COLO668 (cell line): ENCODE measurements at regions not wholly inside any gene's neighbourhood (a gene's known extent, or its start where the extent isn't known, plus 50 kb on each side); places are given as distances from the start of the nearest gene placed in this dataset.
"Not testable (repeated sequence)": the region's sequence is repeated elsewhere in the genome, so short reads cannot be mapped to it uniquely, and the experiment has no call there.

Source experiments
- DNase-seq: peaks from one replicate; lab custom pipeline; 2025; ENCODE audit not compliant: unreplicated experiment; lab: John Stamatoyannopoulos, UW

DNA sequence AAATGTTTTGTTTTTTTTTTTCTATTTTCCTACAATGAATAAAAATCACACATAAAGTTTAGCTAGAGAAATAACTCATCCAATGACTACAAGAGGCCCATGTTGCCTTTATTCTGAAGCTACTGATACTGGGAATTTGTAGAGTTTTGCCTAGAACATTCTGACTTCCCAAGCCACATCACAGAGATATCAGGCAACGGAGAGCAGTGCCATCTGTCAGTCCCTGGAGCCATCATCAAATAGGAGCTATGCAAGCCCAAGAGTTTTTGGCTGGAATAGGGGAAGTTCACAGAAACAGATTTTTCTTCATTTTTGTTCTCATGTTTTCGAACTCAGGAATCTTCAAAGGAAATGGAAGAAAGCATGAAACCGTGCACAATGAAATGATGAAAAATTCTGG, 896.6 kb downstream of the TLE1 start:
- no peak for DNase-seq

DNA sequence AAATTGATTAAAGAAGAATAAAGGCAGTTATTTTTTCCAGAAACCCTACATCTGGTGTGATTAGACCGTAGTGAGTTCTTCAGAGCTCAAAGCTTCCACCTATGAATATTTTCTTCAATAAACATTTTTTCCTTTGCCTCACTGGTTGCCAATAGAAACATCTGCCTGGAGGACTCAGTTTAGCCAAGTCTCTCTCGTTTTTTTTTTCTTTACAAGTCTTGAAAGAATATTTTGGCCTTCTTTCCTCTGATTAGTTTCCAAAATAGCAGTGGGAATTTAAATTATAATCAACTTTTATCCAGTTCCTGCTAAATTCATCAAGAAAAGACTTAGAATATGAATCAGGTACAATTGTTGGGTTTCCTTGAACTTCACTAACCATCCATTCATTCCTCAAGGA, 897.5 kb downstream of the TLE1 start:
- no peak for DNase-seq

DNA sequence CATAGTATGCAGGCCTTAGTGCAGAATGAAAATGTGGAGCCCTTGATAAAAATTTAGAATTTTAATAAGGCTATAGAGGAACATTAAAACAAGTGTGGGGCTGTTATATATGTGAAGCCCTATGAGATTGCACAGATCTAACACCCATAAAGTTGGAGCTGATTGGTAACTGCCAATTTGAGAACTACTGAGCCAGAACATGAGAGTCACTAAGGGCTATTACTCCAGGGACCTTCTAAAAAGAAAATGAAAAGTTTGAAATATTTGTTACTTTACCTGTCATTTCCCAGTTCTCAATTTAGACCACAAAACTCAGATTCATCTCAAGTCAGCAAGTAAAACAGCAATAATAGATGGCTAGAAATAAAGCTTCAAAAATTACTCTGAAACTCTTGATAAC, 898.6 kb downstream of the TLE1 start:
- no peak for DNase-seq

DNA sequence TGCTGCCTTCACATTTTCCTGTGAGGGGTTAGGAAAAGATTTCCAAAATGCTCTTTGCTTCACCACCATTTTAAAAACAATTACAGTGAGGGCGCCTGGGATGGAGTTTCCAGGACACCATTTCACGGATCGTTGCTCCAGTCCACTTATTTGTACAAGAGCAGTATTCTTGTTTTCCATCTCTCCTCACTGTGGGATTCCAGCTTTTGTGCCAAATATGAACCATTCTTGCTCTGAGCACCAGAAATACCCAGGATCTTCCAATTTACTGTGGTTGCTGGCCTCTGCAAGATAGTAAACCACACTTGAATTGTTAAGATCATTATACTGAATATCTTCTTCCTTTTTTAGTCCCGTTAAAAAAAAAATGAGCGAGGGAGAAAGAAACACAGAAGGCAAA, 899.5 kb downstream of the TLE1 start:
- no peak for DNase-seq

DNA sequence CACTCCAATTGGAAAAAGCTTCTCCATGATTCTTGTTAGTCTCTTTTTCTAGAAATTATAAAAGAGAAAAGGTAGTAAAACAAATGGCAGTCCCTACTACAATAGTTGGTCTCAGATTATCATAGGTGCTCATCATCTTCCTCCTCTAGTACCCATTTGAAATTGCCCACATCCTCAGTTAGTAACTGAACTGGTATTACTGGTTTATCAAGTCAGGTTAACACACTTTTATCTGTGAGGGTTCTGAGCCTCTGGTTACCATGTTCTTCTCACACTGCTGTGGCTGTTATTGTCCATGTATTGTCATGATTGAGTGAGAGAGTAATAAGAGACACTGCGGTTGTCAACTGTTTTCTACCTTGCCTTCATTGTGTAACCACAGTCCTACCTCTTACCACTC, 901.7 kb downstream of the TLE1 start:
- no peak for DNase-seq

DNA sequence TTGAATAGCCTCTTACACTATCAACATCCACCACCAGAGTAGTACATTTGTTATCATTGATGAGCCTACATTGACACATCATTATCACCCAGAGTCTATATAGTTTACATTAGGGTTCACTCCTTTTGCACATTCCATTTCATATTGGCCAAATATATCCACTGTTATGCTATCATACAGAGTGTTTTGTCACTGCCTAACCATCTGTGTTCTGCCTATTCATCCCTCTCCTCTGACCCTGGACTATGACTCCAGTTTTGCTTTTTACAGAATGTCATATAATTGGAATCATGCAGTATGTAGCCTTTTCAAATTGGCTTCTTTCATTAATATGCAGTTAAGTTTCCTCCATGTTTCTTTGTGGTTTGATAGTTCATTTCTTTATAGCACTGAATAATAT, 904.7 kb downstream of the TLE1 start:
- no peak for DNase-seq

DNA sequence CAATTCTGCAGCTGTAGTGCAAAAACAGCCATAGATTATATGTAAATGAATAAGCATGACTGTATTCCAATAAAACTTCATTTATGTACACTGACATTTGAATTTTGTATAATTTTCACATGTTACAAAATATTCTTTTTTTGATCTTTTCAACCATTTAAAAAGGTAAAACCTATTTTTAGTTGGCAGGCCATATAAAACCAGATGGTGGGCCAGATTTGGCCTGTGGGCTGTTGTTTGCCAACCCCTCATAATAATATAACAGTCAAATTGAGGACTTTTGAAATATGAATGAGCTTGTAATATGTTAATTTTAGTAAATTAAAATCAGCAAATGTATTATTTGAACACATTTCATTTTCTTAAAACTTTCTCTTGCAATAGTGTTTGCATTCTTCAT, 913.4 kb downstream of the TLE1 start:
- DNase-seq: no peak

DNA sequence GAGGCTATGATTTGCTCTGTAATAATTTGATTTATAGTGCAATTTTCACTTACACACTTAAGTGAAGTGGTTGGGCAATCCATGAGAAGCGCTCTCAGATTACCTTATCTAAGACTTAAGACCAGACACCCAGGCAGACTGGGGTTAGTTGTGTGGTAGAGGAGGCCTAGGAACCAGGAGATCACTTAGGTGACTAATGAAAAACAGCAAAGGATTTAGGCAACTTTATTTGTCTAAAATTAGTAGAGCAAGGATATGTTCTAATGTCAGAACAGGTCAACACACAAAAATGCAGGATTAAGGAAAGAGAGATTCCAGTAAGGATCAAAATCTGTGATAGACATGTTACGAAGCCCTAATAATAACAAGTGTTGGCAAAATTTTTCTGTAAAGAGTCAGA, 913.8 kb downstream of the TLE1 start:
- DNase-seq: no peak

DNA sequence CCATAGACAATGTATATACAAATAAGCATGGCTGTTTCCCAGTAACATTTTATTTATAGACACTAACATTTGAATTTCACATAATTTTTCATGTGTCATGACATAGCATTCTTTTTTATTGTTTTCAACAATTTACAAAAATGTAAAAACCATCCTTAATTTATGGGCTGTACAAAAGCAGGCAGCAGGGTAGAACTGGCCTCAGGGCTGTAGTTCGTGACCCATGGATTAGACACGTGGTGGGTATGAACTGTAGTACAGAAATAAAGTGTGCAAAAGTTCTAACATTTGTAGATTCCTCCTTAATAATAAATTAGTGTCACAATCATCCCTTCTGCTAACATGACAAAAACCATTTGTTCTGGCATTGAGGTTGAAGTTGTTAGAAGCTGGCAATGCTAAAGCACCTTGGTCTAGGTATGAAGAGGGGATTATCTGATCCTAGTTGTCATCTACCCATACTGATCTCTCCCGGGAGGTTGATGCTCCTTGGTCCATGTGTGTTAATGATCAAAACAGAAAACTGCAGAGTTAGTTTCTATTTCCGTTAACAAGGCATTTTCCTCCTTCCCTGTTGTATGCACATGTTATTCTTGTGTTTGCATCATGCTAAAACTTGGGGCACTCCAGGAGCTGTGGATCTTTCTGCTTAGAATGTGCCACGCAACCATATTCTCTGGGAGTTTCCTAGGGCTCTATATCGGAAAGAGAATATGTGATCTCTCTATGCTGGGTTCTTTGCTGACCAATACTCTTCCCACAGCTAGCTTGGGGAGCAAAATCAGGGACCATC, 917.6 kb downstream of the TLE1 start:
- no peak for DNase-seq

DNA sequence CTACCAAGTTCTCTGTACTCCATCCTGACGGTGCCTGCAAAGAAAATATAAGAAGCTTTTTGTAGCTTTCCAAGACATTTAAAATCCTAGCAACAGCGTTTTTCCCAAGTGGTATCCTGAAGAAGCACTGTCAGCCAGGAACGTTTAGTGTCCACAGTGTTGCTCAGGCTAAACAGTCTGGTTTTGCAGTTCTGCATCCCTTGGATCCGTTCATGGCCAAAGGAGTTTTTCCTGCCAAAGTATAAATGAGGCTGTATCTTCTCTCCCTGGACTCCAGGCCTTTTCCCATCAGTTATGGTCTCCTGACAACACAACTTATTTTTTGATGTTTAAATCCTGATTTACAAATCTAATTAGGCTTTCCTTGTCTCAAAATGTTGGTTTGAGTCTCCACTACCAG, 925.8 kb downstream of the TLE1 start:
- no peak for DNase-seq

DNA sequence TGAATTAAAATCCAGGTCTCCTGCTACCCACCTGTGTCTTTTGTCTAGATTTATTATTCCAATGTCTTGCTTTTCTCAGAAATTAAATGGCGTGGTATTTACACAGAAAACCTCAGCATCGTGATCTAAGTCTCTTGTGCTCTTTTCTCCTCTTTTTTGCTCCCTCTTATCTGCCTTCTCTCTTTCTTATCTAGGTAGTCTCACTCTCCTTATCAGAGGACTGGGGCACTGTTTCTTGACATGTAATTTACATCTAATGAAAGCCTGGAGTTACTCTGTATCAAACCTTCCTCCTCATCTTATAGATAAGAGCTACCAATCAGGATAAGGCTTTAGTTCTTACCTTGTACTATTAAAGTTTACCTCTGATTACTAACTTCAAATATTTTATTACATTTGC, 933.8 kb downstream of the TLE1 start:
- no peak for DNase-seq

DNA sequence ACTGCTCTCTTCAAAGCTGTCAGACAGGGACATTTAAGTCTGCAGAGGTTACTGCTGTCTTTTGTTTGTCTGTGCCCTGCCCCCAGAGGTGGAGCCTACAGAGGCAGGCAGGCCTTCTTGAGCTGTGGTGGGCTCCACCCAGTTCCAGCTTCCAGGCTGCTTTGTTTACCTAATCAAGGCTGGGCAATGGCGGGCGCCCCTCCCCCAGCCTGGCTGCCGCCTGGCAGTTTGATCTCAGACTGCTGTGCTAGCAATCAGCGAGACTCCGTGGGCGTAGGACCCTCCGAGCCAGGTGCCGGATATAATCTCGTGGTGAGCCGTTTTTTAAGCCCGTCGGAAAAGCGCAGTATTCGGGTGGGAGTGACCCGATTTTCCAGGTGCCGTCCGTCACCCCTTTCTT, 942.3 kb downstream of the TLE1 start:
- DNase-seq: not testable (repeated sequence)

DNA sequence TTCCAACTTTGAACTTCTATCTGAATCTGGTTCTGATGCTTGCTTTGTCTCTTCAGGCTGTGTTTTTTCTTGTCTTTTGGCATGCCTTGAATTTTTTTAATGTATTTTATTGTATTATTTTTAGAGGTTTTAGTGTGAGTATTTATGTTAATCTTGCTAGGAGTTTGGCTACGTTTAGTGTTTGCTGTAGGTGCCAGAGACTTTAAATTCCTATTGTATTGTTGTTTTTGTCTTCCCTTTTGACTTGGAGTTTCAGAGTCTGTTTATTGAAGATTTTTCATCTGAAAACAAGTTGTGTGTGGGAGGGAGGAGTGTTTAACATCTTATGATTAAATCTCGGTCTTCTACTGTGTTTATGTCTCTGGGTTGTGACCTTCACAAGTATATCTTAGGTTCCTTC, 956.8 kb downstream of the TLE1 start:
- DNase-seq: no peak

DNA sequence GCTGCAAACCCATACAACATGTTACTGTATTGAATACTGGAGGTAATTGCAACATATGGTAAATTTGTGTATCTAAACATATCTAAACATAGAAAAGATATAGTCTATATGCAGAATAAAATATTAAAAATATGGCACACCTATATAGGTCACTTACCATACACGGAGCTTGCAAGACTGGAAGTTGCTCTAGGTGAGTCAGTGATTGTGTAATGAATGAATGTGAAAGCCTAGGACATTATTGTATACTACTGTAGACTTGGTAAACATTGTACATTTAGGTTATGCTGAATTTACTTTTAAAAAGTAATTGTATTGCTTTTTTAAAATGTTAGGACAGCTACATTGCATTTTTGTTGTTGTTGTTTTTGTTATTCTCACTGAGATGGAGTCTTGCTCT, 968.8 kb downstream of the TLE1 start:
- no peak for DNase-seq

DNA sequence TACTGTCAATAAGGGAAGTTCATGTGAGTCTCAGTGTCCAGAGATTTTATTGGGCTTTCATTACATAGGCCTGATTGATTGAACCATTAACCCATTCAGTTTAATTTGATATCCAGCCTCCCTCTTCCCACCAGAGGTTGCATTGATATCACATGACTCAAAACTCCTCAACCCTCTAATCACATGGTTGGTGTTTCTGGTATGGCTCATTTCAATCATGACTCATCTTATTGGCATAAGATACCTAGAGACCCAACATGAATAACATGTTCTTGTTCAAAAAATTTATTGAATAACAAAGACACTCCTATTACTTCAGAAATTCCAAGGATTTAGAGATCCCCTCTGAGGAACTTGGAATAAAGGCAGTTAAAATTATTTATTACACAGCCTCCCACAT, 982.2 kb downstream of the TLE1 start:
- no peak for DNase-seq

DNA sequence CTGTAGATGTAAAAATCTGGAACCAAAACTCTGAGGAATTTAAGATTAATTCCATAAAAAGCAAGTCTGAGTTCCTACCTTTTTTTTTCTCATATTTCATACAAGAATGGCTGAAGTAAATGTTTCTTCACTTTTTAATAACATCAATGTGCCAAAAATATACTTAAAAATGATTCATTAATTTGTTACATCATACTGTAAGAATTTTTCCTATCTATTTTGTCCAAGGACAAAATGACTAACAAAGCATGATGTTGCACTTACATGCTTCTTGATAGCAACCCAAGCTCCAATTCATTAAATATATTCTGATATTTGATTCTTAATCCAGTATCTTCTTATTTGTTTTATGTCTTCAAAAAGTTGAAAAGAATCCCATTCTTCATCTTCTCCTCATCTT, 988.3 kb downstream of the TLE1 start:
- no peak for DNase-seq

DNA sequence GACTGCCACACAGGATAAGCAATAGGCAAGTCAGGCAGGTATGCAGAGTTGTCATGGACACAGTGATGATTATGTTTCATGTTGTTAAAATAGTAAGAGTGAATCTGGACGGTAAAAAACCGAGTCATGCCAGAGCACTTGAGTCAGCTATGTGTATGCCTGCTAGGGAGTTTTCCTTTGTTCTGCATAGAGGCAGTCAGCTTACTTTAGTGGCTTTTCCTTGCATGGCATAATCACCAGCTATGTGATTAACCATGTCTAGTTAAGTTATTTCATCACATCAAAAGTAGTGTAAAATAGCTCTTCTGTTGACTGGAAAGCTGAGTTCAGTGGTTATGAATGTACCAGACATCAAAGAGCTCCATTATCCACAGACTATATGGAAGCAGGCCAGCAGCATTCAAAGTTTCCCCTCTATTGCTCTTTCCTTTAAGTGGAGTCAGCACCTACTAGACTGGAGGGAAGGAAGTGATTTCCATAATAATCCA, 989.8 kb downstream of the TLE1 start:
- DNase-seq: no peak

DNA sequence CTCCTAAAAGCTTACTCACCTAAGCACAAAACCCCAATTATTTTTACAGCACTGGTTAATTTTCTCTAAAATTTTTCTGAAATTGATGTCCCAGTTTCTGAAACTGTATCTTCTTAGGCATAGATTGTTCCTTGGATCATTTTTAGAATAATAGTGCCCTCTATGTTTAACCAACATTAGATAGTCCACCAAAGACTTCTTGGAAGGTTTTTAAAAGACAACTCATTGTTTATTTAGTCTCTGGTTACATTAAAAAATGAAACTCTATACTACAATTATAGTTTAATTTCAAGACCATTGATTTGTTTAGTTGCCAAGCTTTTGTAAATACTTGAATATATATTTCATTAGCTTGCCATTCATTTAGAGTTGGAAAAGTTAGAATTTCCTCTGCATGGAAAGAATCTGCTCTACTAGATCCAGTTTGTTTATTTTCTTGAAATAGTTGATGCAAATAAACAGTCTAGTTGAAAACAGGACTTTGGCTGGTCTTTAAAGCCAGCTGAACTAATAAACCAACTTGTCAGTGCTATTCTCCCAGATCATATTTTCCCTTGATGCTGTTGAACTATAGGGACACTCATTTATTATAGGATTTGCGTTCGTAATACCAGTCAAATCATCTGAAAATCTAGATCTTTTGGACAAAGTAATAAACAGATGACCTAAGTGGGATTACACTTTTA, 990.5 kb downstream of the TLE1 start:
- no peak for DNase-seq

DNA sequence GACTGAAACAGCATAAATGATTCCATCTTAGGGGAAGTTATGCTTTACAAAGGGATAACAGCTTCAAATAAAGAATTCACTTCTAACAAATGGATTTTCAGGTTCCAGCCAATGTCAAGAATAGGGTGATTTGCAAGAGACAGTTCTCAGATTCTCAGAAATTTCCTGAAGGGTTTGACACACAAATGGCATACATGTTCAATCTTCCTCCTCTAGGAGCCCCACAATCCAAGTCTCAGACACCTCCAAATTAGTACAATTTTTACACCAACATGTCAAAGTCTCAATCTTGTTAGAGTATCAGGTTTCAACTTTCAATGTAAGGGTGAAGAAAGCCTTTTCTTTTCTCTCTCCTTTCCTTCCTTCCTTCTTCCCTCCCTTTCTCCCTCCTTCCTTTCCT, 996.6 kb downstream of the TLE1 start:
- DNase-seq: no peak

DNA sequence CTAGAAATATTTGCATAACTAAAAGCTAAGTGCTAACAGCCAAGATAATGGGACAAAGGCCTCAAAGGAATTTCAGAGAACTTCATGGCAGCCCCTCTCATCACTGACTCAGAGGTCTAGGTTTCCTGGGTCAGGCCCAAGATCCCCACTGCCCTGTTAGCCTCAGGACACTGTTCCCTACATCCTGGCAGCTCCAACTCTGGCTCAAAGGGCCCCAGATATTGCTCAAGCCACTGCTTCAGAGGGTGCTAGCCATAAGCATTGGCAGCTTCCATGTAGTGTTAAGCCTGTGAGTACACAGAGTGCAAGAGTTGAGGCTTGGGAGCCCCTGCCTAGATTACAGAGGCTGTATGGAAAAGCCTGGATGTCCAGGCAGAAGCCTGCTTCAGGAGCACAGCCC, 998.1 kb downstream of the TLE1 start:
- no peak for DNase-seq

DNA sequence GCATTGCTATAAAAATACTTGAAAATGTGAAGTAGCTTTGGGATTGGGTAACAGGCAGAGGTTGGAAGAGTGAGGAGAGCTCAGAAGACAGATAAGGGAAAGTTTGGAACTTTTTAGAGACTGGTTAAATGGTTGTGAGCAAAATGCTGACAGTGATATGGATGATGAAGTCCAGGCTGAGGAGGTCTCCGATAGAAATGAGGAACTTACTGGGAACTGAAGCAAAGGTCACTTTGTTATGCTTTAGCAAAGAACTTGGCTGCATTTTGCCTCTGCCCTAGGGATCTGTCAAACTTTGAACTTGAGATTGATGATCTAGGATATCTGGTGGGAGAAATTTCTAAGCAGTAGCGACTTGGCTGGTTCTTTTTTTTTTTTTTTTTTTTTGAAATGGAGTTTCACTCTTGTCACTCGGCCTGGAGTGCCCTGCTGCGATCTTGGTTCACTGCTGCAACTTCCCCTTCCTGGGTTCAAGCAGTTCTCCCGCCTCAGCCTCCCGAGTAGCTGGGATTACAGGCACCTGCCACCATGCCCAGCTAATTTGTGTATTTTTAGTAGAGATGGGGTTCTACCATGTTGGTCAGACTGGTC, 998.9 kb downstream of the TLE1 start:
- DNase-seq: no peak

DNA sequence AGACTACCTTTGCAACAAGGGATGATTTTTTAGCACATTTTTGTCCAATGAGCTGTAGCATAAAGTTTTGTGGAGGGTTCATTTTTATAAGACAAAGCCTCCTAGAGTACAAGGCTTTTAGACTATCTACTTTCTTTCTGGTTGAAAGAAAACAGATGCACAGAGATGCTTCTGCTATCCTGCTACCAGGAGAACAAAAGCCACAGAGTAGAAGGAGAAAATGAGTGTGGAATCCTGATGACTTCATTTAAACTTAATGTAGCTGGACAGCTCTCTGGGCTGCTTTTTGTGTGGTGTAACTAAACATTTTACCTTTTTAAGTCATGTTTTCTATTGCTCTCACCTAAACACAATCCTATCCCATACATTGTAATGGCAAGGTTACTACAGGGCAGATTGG, 1009.4 kb downstream of the TLE1 start:
- DNase-seq: no peak
